Stimulated activated CD4-positive, alpha-beta T cell treated with anti-CD3 and anti-CD28 coated beads, Interleukin-1b, Interleukin-23, amount 100 ng/mL, for 48 hours (primary cell): ENCODE measurements at regions not wholly inside any gene's neighbourhood (a gene's known extent, or its start where the extent isn't known, plus 50 kb on each side); places are given as distances from the start of the nearest gene placed in this dataset.

Experiments used
- DNase-seq: peaks from one replicate; pipeline ENCODE4 v3.0.0-alpha.2; 2020

GRCh38 chr2:235170536-235171521 is 219.0 kb downstream of the SH3BP4 start:
- no peak for DNase-seq

- DNase-seq = no peak
These were observed 219.8 kb downstream of the SH3BP4 start for GRCh38 chr2:235171550-235172031.

GRCh38 chr2:235180642-235181041 is 228.8 kb downstream of the SH3BP4 start:
- DNase-seq = no peak

- no peak for DNase-seq
These were observed 232.0 kb downstream of the SH3BP4 start for GRCh38 chr2:235183786-235184185.

- DNase-seq = no peak
These were observed 236.0 kb downstream of the SH3BP4 start for GRCh38 chr2:235187806-235188205.

- DNase-seq = no peak
These were observed 239.7 kb downstream of the SH3BP4 start for GRCh38 chr2:235191486-235191885.

GRCh38 chr2:235191978-235192377 is 240.2 kb downstream of the SH3BP4 start:
- DNase-seq = no peak

- DNase-seq = no peak
These were observed 242.5 kb downstream of the SH3BP4 start for GRCh38 chr2:235194351-235194750.

- DNase-seq = no peak
These were observed 243.0 kb downstream of the SH3BP4 start for GRCh38 chr2:235194836-235195235.

- no peak for DNase-seq
These were observed 244.1 kb downstream of the SH3BP4 start for GRCh38 chr2:235195921-235196320.

GRCh38 chr2:235199128-235199527 is 247.3 kb downstream of the SH3BP4 start:
- DNase-seq = no peak

- no peak for DNase-seq
These were observed 248.4 kb downstream of the SH3BP4 start for GRCh38 chr2:235200216-235200615.

GRCh38 chr2:235201756-235202155 is 249.9 kb downstream of the SH3BP4 start:
- DNase-seq = no peak

- no peak for DNase-seq
These were observed 253.1 kb downstream of the SH3BP4 start for GRCh38 chr2:235204948-235205347.

GRCh38 chr2:235206399-235206798 is 254.6 kb downstream of the SH3BP4 start:
- no peak for DNase-seq

- DNase-seq = no peak
These were observed 255.3 kb downstream of the SH3BP4 start for GRCh38 chr2:235206980-235207579.

GRCh38 chr2:235211056-235211455 is 259.2 kb downstream of the SH3BP4 start:
- no peak for DNase-seq

GRCh38 chr2:235212501-235213158 is 260.8 kb downstream of the SH3BP4 start:
- DNase-seq = no peak

- no peak for DNase-seq
These were observed 263.4 kb downstream of the SH3BP4 start for GRCh38 chr2:235215248-235215647.

GRCh38 chr2:235216901-235217300 is 265.1 kb downstream of the SH3BP4 start:
- DNase-seq = no peak

- DNase-seq = no peak
These were observed 266.0 kb downstream of the SH3BP4 start for GRCh38 chr2:235217846-235218245.

GRCh38 chr2:235218486-235218907 is 266.7 kb downstream of the SH3BP4 start:
- no peak for DNase-seq

GRCh38 chr2:235219048-235219447 is 267.2 kb downstream of the SH3BP4 start:
- DNase-seq = no peak
